Kidney glomerular epithelial cell (primary cell): ENCODE measurements at regions not wholly inside any gene's neighbourhood (a gene's known extent, or its start where the extent isn't known, plus 50 kb on each side); places are given as distances from the start of the nearest gene placed in this dataset.

ENCODE experiments used
- DNase-seq: peaks from one replicate; lab custom pipeline; 2025; lab: John Stamatoyannopoulos, UW

- DNase-seq: no peak
These were observed 227.4 kb downstream of the MAN2A1 start for GRCh38 chr5:109917154-109917546.

- no peak for DNase-seq
These were observed 228.2 kb downstream of the MAN2A1 start for GRCh38 chr5:109917966-109918365.

GRCh38 chr5:109920736-109921135 is 231.0 kb downstream of the MAN2A1 start:
- no peak for DNase-seq

DNA sequence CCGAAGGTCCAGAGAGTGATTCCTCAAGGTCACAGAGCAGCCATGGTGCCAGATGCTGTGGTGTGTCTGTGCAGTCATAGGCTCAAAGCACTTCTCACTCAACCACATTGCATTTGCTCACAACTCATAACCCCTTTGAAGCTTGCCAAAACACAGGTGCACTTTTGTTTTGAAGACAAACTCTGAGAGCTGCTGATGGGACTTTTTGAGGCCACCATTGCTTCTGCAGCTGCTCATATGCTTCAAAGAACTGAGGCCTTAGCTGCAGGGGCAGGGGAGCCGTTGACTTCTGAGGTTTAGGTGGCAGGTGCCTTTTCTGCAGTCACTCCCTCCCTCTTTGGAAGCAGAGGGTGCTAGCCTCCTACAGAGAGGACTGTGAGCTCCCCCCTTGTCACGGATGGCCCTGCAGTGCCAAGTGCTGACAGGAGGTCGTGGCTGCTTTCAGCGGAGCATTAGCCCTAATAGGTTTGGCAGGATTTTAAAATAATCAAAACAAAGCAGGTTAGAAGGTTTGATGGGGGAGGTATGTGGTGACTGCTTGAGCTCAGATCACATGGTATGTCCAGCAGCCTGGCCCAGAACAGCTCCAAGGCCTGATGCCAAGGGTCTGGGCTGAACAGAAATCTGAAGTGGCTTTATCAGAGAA is 232.1 kb downstream of the MAN2A1 start:
- no peak for DNase-seq

GRCh38 chr5:109922381-109922995 is 232.8 kb downstream of the MAN2A1 start:
- no peak for DNase-seq

DNA sequence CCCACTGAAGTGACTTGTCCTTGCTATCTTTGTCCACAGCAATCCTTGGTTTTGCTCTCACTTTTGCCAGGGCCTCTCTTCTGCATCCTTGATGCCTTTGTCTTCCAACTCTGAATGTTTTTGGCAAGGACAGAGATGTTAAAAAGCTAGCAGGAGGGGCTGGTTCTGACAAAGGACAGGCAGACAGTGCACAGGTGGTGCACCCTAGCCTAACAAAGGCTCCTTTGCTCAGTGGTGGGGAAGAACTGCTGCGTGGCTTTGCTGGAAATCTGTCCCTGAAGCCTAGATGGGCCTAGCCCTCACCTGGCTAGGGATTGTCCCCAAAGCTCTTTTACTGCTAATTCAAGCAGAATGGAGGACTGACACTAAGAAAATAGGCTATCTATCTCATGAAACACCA is 233.5 kb downstream of the MAN2A1 start:
- no peak for DNase-seq

DNA sequence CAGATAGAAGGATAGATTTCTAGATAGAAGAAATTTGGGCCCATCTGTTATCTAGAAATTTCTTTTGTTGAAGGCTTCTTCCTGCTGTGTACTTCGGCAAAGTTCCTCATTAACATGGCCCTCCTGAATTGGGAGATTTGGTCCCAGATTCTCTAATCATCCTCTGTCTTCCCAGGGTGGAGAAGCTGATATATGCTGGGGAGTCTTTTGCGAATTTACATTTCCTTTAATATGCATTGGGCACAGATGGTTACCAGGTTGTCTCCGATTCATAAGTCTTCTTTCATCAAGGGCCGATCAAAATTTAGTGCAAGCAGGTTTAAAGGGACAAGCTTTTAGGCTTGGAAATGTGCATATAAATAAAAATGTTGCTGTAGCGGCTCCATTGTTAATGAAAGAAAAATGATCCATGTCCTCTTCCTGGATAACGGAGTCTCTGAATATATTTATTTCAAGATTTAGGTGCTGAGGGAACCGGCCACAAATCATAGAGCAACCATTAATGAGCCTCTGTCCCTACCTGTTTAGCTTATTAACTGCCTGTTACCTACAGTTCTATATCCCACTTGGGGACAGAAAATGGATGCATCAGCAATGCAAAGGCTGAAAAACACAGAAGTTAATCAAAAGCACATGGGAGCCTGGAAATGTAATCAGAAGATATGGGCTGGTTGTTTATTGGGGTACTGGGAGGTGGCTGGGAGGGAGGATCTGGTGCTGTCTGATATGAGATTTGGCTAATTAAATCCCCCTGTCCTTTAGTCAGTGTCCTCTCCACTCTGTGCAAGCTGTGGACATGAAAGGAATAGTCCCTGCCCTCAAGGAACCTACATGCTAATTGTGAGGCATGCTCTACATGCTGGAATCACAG is 234.7 kb downstream of the MAN2A1 start:
- DNase-seq: no peak

- no peak for DNase-seq
These were observed 237.9 kb downstream of the MAN2A1 start for GRCh38 chr5:109927639-109928038.

DNA sequence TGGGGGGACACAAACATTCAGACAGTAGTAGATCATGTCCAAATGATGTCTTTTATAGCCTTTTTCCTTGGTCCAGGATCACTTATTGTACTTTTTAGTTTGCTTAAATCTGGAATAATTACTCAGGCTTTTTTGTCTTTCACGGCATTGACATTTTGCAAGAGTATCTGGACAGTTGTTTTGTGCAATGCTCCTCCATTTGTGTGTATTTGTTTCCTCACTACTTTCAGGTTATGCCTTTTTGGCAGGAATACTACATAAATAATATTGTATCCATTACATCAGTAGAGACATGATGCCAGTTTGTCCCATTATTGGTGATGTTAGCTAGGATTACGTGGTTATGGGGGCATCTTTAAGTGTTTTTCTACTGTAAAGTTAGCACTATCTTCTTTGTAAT is 238.3 kb downstream of the MAN2A1 start:
- no peak for DNase-seq

GRCh38 chr5:109928811-109929210 is 239.1 kb downstream of the MAN2A1 start:
- no peak for DNase-seq

- DNase-seq: no peak
These were observed 239.6 kb downstream of the MAN2A1 start for GRCh38 chr5:109929376-109929775.

DNA sequence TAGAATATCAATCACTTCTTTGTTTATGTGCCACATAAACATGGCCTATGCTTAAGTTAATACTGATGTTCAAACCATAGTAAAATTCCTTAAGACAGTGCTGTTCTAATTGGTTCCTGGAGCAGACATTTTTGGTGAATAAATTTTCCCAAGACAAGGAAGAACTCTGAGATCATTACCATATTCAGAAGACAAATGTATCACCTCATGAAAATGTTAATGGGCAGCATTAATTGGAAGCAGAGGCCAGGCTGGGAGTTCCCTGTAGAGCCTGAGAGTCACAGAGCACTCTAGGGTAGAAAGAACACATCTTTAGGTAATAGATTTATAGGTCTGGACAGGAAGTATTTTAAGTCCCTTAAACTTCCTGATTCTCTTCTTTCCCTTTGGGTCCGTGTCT is 240.2 kb downstream of the MAN2A1 start:
- no peak for DNase-seq

DNA sequence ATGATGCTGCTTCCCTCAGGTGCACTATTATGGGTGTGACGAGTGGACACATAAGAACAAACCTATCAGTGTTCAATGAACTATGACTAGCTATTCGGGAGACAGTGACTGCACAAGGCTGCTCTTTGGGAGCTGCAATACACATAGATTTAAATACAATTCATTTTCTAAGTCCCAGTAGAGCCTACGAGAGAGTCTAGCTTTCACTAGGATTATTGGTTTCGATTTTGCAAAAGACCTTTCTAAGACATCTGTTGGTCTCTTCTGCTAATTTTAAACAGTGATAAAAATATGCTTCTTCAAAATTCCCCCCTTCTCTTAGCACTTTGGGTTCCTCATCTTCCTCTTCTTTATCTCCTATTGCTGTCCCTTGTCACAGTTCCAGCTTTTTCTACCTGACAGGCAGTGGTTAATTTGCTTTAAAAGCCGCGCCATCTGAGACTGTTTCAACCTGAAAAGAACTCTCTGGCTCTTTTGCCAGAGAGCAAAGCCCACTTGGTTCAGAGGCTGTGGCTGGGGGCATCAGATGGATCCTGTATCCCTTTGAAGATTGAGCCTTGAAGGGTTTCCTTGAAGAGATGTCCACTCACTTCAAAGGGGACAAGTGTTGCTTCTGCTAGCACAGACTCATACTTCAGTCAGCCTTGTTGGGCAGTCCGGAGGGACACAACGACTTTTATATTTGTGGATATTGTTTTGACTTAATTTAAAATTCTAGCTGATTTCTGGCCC is 241.5 kb downstream of the MAN2A1 start:
- DNase-seq: no peak

- no peak for DNase-seq
These were observed 246.2 kb downstream of the MAN2A1 start for GRCh38 chr5:109935833-109936490.

DNA sequence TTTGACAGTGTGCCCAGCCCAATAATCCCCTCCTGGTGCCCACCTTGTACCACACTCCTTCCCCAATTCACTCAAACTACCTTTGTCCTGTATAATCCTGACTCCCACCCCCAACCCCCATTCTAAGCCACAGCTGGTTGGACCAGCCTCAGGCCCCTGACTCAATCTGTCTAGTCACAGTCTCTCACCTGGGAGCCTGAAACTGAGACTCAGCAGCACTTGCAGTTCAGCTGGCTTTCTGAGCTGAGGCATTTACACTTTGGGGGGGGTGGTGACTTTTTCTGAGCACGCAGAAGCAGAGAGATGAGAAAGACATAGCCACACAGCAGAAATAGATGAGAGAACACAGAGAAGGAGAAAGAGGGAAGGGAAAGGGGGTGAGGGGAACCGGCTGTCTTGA is 247.3 kb downstream of the MAN2A1 start:
- DNase-seq: no peak

- DNase-seq: no peak
These were observed 248.2 kb downstream of the MAN2A1 start for GRCh38 chr5:109937951-109938350.

GRCh38 chr5:109938453-109938852 is 248.7 kb downstream of the MAN2A1 start:
- no peak for DNase-seq

DNA sequence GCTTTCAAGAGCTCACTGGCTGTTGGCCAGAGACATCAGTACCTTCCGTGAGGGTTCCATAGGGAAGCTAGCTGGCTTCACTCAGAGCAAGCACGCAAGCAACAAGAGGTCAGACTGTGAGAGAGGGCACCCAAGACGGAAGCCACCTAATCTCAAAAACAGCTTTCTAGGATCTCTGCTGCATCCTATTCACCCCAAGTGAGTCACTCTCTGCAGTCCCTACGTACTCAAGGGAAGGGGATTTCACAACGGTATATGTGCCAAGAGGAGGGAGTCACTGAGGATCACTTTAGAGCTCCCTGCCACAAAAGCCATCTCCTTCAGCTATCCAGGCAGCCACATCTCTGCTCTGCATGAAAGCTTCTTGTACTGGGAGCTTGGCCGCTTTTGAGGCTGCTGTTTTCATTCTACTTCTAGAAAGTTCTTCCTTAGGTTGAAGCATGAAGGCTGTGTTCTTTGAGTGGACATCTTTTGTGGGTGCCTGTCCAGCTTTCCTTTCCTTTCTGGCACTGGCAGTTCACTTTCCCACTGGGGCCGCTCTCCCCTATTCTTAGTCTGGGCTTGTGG is 249.5 kb downstream of the MAN2A1 start:
- no peak for DNase-seq

DNA sequence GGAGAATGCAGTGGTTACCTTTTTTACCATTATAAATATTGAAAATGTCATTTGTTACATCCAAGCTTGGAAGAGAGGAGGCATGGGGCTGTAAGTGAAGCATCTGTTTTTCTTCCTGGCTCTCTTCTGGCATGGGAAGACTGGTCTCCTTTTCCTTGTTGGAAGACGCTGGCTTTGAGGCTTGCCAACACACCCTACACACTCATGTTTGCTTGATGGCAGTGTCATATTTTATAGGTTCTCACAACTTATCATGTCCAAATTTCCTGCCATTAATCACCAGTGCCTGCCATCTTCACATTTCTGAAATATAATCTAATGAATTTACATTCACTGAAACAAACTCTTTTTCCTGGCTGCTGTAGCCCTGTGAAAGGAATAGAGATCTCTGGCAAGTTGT is 252.9 kb downstream of the MAN2A1 start:
- DNase-seq: no peak

DNA sequence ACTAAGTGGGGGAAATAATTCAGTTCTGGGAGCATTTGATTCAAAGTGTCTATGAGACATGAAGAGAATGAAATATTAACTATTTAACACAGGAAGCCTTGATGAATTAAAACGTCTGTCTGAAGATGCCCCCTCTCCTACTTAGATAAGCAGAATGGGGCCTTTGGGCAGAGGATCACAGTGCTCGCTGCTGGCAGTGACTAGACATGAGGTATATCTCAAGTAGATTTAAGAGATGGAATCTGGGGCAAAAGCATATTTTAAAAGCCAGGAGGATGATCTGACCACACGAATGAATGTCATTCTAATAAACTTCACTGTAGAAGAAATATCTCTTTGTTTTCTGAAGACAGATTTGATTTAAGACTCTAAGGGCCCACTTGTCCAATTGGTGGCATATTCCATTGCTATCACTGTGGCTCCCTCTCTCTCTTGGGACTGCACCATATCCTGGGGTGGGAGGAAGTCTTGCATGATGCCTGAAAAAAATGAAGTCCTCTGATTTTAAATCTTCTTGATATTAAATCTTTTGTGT is 254.0 kb downstream of the MAN2A1 start:
- DNase-seq: no peak

GRCh38 chr5:109944461-109944860 is 254.7 kb downstream of the MAN2A1 start:
- no peak for DNase-seq
